NCI-H526 (cell line): ENCODE measurements at regions not wholly inside any gene's neighbourhood (a gene's known extent, or its start where the extent isn't known, plus 50 kb on each side); places are given as distances from the start of the nearest gene placed in this dataset.
A peak's percentile ranks its signal among the peaks of the same experiment; 100 is the strongest.
"Not testable (repeated sequence)": the region's sequence is repeated elsewhere in the genome, so short reads cannot be mapped to it uniquely, and the experiment has no call there.

Source experiments
- DNase-seq, 2 experiments: peaks; one replicate each; lab custom pipeline; 2025; lab: John Stamatoyannopoulos, UW

DNA sequence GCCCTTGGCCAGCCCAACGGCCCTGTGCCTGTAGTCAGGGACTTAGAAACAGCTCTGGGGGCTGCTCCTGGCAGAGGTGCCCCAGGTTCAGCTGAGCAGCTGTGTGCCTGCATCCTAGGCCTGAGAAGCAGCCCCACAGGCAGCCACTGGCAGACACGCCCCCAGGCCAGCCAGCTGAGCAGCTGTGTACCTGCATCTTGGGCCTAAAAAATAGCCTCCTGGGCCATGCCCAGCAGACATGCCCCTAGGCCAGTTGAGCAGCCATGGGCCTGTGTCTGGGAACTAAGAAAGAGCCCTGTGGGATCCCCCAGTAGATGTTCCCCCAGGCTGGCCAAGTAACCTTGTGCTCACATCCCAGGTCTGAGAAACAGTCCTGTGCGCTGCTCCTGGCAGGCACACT lies 64.0 kb downstream of the TBR1 start:
- no peak for DNase-seq

DNA sequence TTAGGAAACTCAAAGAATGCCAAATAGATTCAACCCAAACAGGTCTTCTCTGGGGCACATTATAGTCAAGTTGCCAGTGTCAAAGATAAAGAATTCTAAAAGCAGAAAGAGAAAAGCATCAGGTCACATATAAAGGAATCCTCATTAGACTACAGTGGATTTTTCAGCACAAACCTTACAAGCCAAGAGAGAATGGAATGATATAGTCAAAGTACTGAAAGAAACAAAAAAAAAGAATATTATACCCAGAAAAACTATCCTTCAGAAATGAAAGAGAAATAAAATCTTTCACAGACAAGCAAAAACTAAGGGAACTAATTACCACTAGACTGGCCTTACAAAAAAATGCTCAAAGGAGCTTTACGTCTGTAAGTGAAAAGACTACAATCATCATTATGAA lies 65.5 kb downstream of the TBR1 start:
- DNase-seq, result no peak

DNA sequence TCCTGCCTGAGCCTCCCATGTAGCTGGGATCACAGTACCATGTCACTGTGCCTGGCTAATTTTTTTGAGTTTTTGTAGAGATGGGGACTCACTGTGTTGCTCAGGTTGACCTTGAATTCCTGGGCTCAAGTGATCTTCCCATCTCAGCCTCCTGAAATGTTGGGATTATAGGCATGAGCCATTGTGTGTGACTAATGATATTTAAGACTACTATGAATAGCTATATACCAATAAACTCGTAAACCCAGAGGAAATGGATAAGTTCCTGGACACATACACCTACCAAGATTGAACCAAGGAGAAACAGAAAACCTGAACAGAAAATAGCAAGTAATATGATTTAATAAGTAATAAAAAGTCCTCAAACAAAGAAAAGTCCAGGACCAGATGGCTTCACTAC lies 68.0 kb downstream of the TBR1 start:
- DNase-seq, result no peak

GRCh38 chr2:161486111-161486510 lies 70.0 kb downstream of the TBR1 start:
- no peak for DNase-seq

- DNase-seq, result no peak
Observed at GRCh38 chr2:161488131-161488699, 72.1 kb downstream of the TBR1 start.

- DNase-seq, result no peak
Observed at GRCh38 chr2:161488879-161489278, 72.8 kb downstream of the TBR1 start.

GRCh38 chr2:161500892-161501610 lies 85.0 kb downstream of the TBR1 start:
- DNase-seq, result not testable (repeated sequence)

- DNase-seq, result not testable (repeated sequence)
Observed at GRCh38 chr2:161502279-161502678, 86.2 kb downstream of the TBR1 start.

DNA sequence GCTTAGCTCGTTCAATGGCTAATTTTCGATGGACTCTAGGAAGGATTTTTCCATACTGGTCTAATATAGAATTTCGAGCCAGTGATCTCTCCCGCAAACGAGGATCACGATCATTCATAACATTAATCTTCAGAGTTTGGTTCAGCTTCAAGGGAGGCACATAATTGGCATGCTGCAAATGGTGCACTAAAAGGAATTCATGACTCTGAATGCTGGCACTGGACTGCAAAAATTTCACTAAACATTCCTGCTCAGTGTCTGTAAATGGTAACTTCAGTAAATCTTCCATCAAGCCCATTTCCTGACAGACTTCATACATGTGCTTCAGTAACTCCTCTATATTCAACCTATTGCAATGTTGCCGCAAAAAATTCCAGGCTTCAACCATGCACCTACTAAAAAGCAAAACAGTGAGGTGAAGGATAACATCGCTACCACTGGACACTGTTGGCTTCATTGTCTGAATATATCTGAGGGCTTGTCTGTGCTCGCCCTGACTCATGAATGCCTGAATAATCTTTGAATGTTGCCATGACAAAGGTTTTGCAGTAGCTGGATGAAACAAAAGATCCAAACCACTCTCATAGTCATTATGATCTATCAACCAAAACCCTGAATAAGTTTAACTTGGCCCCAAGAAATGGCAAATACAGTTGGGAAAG lies 88.7 kb downstream of the TBR1 start:
- DNase-seq, result peak; percentile 50 to 55

DNA sequence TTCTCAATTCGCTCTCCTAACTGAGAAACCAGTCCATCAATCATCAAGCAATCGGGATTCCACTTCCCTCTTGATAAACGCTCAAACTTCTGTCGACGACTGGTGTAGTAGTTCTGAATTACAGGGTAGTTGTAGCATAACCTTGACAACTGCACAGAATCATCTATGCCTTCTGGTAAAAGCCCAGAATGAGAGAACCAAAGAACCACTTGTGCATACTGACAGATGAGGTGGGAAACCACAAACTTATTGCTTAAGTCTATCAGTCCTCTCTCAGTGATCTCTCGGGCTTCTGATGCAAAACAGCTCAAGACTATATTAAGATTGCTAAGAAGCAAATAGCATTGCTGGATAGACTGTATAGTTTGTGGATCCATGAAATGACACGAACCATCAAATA lies 89.4 kb downstream of the TBR1 start:
- DNase-seq, result not testable (repeated sequence)

GRCh38 chr2:161513295-161514032 lies 97.4 kb downstream of the TBR1 start:
- DNase-seq, result peak in 1 of 2 experiments; percentile 4

DNA sequence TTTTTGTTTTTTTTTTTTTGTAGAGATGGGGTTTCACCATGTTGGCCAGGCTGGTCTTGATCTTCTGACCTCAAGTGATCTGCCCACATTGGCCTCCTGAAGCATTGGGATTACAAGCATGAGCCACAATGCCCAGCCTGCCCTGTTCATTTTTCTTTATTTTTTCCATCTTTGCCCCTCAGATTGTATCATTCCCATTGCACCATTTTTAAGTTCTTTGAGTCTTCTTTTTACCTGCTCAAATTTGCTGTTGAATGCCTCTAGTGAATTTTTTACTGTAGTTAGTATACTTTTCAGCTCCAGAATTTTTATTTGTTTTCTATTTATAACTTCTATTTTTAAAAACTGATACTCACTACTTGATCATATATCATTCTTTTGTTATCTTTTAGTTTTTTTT lies 101.4 kb upstream of the SLC4A10 start:
- no peak for DNase-seq

GRCh38 chr2:161533218-161533617 lies 91.0 kb upstream of the SLC4A10 start:
- no peak for DNase-seq

- DNase-seq, result no peak
Observed at GRCh38 chr2:161546635-161547034, 77.6 kb upstream of the SLC4A10 start.

GRCh38 chr2:161547130-161547529 lies 77.1 kb upstream of the SLC4A10 start:
- DNase-seq, result no peak

GRCh38 chr2:161552015-161552414 lies 72.2 kb upstream of the SLC4A10 start:
- DNase-seq, result no peak

GRCh38 chr2:161555826-161556225 lies 68.4 kb upstream of the SLC4A10 start:
- no peak for DNase-seq

GRCh38 chr2:161556440-161556839 lies 67.8 kb upstream of the SLC4A10 start:
- DNase-seq, result no peak

- no peak for DNase-seq
Observed at GRCh38 chr2:161557538-161557937, 66.7 kb upstream of the SLC4A10 start.

GRCh38 chr2:161564906-161565305 lies 59.3 kb upstream of the SLC4A10 start:
- DNase-seq, result no peak

DNA sequence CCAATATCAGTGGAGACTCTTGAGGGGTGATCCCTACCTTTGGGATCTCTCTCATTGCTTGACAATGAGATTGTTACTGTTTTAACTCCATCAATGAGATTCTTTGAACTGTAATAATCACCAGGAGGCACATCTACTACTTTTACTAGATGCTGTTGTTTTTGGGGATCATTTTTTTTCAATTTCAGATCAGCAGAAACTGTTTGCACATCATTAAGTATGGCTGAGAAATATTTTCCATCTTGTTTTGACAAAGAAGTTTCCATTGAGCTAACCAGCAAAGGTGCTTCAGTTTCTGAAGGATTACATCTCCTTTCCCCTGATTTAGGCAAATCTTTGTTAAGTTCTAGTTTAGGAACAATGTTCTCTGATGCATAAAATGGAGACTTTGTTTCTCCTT lies 54.8 kb upstream of the SLC4A10 start:
- DNase-seq, result no peak

DNA sequence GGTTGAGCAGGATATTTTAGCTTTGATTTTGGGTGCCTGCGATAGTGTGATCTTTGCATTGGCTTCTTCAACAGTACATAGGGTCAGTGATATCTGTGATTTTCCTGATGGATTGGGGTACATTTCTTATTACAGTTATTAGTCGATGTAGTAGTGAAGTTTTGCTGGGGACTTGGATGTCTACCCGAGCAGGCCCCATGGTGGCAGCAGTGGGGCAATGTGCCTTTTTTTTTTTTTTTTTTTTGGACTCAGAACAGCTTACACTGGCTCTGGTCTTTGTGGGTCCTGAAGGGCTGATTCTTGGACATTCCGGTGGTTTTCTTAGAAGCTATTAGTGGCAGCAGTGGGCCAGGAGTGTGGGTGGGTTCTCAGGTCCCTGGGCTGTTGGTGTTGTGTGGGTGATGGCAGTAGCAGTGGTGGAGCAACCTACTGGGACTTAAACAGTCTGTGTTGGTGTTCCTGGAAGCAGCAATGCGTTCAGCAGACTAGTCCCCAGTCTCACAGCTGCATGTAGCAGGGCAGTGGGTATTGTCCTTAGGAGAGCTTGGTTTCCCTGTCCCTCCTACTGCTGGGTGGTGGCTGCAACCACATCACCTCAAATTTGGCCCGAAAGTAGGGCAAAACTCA lies 53.7 kb upstream of the SLC4A10 start:
- peak in 1 of 2 experiments; percentile 1 for DNase-seq
